ENCODE measurements at regions not wholly inside any gene's neighbourhood (a gene's known extent, or its start where the extent isn't known, plus 50 kb on each side); places are given as distances from the start of the nearest gene placed in this dataset.

DNA sequence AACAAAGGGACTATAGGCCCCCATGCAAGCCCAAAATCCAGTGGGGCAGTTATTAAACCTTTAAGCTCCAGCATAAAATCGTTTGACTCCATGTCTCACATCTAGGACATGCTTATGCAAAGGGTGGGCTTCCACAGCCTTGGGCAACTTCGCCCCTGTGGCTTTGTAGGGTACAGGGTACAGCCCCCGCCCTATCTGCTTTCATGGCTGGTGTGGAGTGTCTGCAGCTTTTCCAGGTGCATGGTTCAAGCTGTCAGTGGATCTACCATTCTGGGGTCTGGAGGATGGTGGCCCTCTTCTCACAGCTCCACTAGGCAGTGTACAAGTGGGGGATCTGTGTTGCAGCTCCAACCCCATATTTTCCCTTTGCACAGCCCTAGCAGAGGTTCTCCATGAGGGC is 559.8 kb upstream of the TECRL start:
- TF ChIP-seq CTCF (IDR thresholded peaks at IDR 0.05; ENCODE audit: borderline replicate concordance, extremely low read depth, low read length, poor library complexity, severe bottlenecking) (no peak), EZH2 (IDR thresholded peaks at IDR 0.05; ENCODE audit: borderline replicate concordance, low read depth, low read length, severe bottlenecking) (no peak)
